CD14-positive monocyte (primary cell): ENCODE measurements at regions not wholly inside any gene's neighbourhood (a gene's known extent, or its start where the extent isn't known, plus 50 kb on each side); places are given as distances from the start of the nearest gene placed in this dataset.

Experiments
- DNase-seq, 3 donors: peaks; one replicate each; pipeline ENCODE4 v3.0.0-alpha.2; 2011 to 2022
- H2AFZ ChIP-seq: 2 replicates; pipeline ENCODE4 v1.6.0; 2012; ENCODE audit warnings: mild to moderate bottlenecking, low read depth, low read length, inconsistent platforms; ENCODE audit not compliant: insufficient read depth, poor library complexity, severe bottlenecking
- H3K27ac ChIP-seq, 2 donors: 1 replicate in 1 of 2; 2 replicates in 1 of 2; pipeline ENCODE4 v1.5.1; 2012 to 2013; ENCODE audit warnings: low read length in 2 of 2, control low read depth in 1 of 2, inconsistent platforms in 1 of 2, low read depth in 1 of 2, mild to moderate bottlenecking in 1 of 2
- H3K27me3 ChIP-seq, 2 donors: one replicate each; pipeline versions ENCODE4 v1.6.0 to v1.6.1; 2011 to 2013; ENCODE audit warnings: low read length in 2 of 2; ENCODE audit not compliant: control insufficient read depth in 2 of 2, insufficient read depth in 2 of 2
- H3K36me3 ChIP-seq, 2 donors: replicated peaks in 1 of 2; 1 replicate in 1 of 2; 2 replicates in 1 of 2; pipeline versions ENCODE4 v1.5.1 to v1.6.1; 2012 to 2013; ENCODE audit warnings: low read length in 2 of 2, control low read depth in 1 of 2, inconsistent platforms in 1 of 2, mild to moderate bottlenecking in 1 of 2; ENCODE audit not compliant: insufficient read depth in 2 of 2, control insufficient read depth in 1 of 2
- H3K4me1 ChIP-seq, 2 donors: 1 replicate in 1 of 2; 2 replicates in 1 of 2; pipeline versions ENCODE4 v1.5.1 to v1.6.1; 2012 to 2013; ENCODE audit warnings: low read length in 2 of 2, control low read depth in 1 of 2, inconsistent platforms in 1 of 2, mild to moderate bottlenecking in 1 of 2, moderate library complexity in 1 of 2; ENCODE audit not compliant: insufficient read depth in 2 of 2, control insufficient read depth in 1 of 2
- H3K4me2 ChIP-seq: replicated peaks from 2 replicates; pipeline ENCODE3; 2012; ENCODE audit warnings: low read length, moderate library complexity, mild to moderate bottlenecking; ENCODE audit not compliant: poor library complexity, severe bottlenecking; ENCODE audit errors: extremely low read depth
- H3K4me3 ChIP-seq, 3 experiments: fragments of 200-600 bp in 1 of 3; sonication (generic) in 1 of 3; replicated peaks in 1 of 3; 1 replicate in 2 of 3; 2 replicates in 1 of 3; pipeline ENCODE4 v1.5.1; 2011 to 2013; ENCODE audit warnings: low read length in 3 of 3, mild to moderate bottlenecking in 3 of 3, control low read depth in 2 of 3, low read depth in 2 of 3, inconsistent platforms in 1 of 3, moderate library complexity in 1 of 3
- H3K79me2 ChIP-seq: 2 replicates; pipeline ENCODE4 v1.6.0; 2012; ENCODE audit warnings: mild to moderate bottlenecking, control low read depth, inconsistent platforms, low read length, moderate library complexity; ENCODE audit not compliant: insufficient read depth
- H3K9ac ChIP-seq: 2 replicates; pipeline ENCODE4 v1.6.0; 2017; ENCODE audit warnings: low read length, mild to moderate bottlenecking; ENCODE audit not compliant: insufficient read depth, poor library complexity, severe bottlenecking
- H3K9me3 ChIP-seq, 2 donors: replicated peaks in 1 of 2; 1 replicate in 1 of 2; 2 replicates in 1 of 2; pipeline versions ENCODE4 v1.5.1 to v1.6.1; 2012 to 2013; ENCODE audit warnings: low read length in 2 of 2, control low read depth in 1 of 2; ENCODE audit not compliant: control insufficient read depth in 1 of 2, insufficient read depth in 1 of 2
- H4K20me1 ChIP-seq: 2 replicates; pipeline ENCODE4 v1.6.0; 2012; ENCODE audit warnings: mild to moderate bottlenecking, low read length, control low read depth, moderate library complexity; ENCODE audit not compliant: insufficient read depth
- H3K27ac Mint-ChIP-seq, 7 donors: one replicate each; pipeline ENCODE4 v1.8.0; 2020; ENCODE audit warnings: mild to moderate bottlenecking in 7 of 7, mixed read lengths in 7 of 7, moderate library complexity in 6 of 7, inconsistent platforms in 2 of 7
- H3K27me3 Mint-ChIP-seq, 3 donors: one replicate each; pipeline ENCODE4 v1.8.0; 2021 to 2022; ENCODE audit warnings: low read depth in 3 of 3, mild to moderate bottlenecking in 3 of 3, mixed read lengths in 3 of 3, moderate library complexity in 3 of 3, inconsistent platforms in 1 of 3
- H3K36me3 Mint-ChIP-seq, 2 donors: one replicate each; pipeline ENCODE4 v1.8.0; 2020; ENCODE audit warnings: mixed read lengths in 2 of 2, inconsistent platforms in 1 of 2, mild to moderate bottlenecking in 1 of 2
- H3K4me1 Mint-ChIP-seq: one replicate; pipeline ENCODE4 v1.8.0; 2020; ENCODE audit warnings: mild to moderate bottlenecking, mixed read lengths
- H3K4me3 Mint-ChIP-seq, 2 donors: one replicate each; pipeline ENCODE4 v1.8.0; 2020; ENCODE audit warnings: mild to moderate bottlenecking in 2 of 2, mixed read lengths in 2 of 2, moderate library complexity in 1 of 2
- H3K9me3 Mint-ChIP-seq, 7 donors: one replicate each; pipeline ENCODE4 v1.8.0; 2020 to 2022; ENCODE audit warnings: mixed read lengths in 7 of 7, mild to moderate bottlenecking in 6 of 7, moderate library complexity in 6 of 7, inconsistent platforms in 2 of 7
- CTCF ChIP-seq: fragments of 200-600 bp; IDR thresholded peaks from one replicate; pipeline ENCODE4 v1.8.0; 2022; ENCODE audit warnings: antibody characterized with exemption, mild to moderate bottlenecking
- WGBS: methylation state at CpG from one replicate; pipeline ENCODE4 v1.1.5; 2013; ENCODE audit warnings: missing lambda C conversion rate; ENCODE audit not compliant: insufficient coverage; 5-methylcytosine and 5-hydroxymethylcytosine counted together
- intact Hi-C, 2 donors: fragments of 100-400 bp; cut with micrococcal nuclease; formaldehyde crosslinking; loops; one replicate each; pipeline versions ENCODE4 v1.15.0 to v1.15.1; 2023

DNA sequence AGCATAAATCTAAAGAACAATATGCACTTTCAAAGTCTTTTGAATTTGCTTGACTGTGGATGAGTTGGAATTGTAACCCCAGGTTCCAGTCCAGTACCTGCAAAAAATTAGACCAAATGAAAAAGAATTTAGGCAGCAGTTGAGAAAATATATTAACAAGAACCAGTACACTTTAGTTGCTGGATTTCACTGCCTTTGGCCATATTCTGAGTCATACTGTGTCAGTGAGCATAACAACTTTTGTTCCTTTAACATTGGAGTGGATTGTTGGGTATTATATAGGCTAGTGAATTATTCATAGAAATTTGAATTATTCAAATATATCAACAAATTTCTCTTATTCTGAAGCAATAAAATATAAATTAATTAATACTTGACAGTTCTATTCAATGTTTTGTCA lies 101.5 kb upstream of the SMAD1 start:
- no peak for DNase-seq
- H3K36me3 ChIP-seq: no peaks in the 10 kb centered on the region
- H3K27ac ChIP-seq: no peak overlapping the region
- no peak for TF ChIP-seq CTCF
- Mint-ChIP-seq H3K4me1 (no peaks in the 10 kb centered on the region), H3K4me3 (no peak overlapping the region), H3K9me3 (peaks cover 0 to 16% (median 8%) of the 10 kb centered on the region in 7 donors), H3K27me3 (no peaks in the 10 kb centered on the region), H3K27ac (no peak overlapping the region), H3K36me3 (no peaks in the 10 kb centered on the region)
- intact Hi-C loops: no loop called here
- no peaks in the 10 kb centered on the region for H3K79me2 ChIP-seq
- no peaks in the 10 kb centered on the region for H3K9me3 ChIP-seq
- H3K9ac ChIP-seq: no peak overlapping the region
- no peak overlapping the region for H3K4me3 ChIP-seq
- no peaks in the 10 kb centered on the region for H3K27me3 ChIP-seq
- no peaks in the 10 kb centered on the region for H3K4me1 ChIP-seq
- no peaks in the 10 kb centered on the region for H4K20me1 ChIP-seq
- no peak overlapping the region for H3K4me2 ChIP-seq
- no peak overlapping the region for H2AFZ ChIP-seq

GRCh38 chr4:145375416-145375815 lies 106.2 kb upstream of the SMAD1 start:
- no peak for TF ChIP-seq CTCF
- H3K27me3 ChIP-seq: no peaks in the 10 kb centered on the region
- Mint-ChIP-seq H3K27me3 (no peaks in the 10 kb centered on the region), H3K27ac (no peak overlapping the region), H3K36me3 (no peaks in the 10 kb centered on the region), H3K4me3 (peak overlapping the region in 1 of 2 donors; percentile 11), H3K9me3 (peaks cover 0 to 16% (median 6%) of the 10 kb centered on the region in 7 donors), H3K4me1 (no peaks in the 10 kb centered on the region)
- no peak overlapping the region for H3K9ac ChIP-seq
- no peaks in the 10 kb centered on the region for H4K20me1 ChIP-seq
- H2AFZ ChIP-seq: no peak overlapping the region
- H3K4me2 ChIP-seq: no peak overlapping the region
- H3K4me3 ChIP-seq: no peak overlapping the region
- H3K4me1 ChIP-seq: no peaks in the 10 kb centered on the region
- no peaks in the 10 kb centered on the region for H3K36me3 ChIP-seq
- intact Hi-C loops: no loop called here
- no peak for DNase-seq
- WGBS: 94% methylated on average over 13 of the region's 20 CpGs
- H3K9me3 ChIP-seq: no peaks in the 10 kb centered on the region
- H3K79me2 ChIP-seq: no peaks in the 10 kb centered on the region
- no peak overlapping the region for H3K27ac ChIP-seq
